GM23338 (cell line): ENCODE measurements at regions not wholly inside any gene's neighbourhood (a gene's known extent, or its start where the extent isn't known, plus 50 kb on each side); places are given as distances from the start of the nearest gene placed in this dataset.

ENCODE experiments used
- ATAC-seq: fragments of 200-7000 bp; cut with Tn5 transposase; 3 replicates; pipeline ENCODE4 v1.9.1; 2020
- DNase-seq: peaks from one replicate; pipeline ENCODE4 v3.0.0-alpha.2; 2015; ENCODE audit warnings: low spot score
- H2AFZ ChIP-seq: fragments of 200-600 bp; sonication (generic); 2 replicates; pipeline ENCODE4 v1.8.0; 2016; ENCODE audit warnings: antibody characterized with exemption, mild to moderate bottlenecking, moderate library complexity
- H3F3A ChIP-seq: fragments of 200-600 bp; sonication (generic); replicated peaks from 2 replicates; pipeline ENCODE4 v1.8.0; 2017; ENCODE audit warnings: antibody characterized with exemption, mixed run types, low read depth
- H3K27ac ChIP-seq: fragments of 200-600 bp; sonication (generic); 2 replicates; pipeline ENCODE4 v1.6.1; 2016; ENCODE audit warnings: low read depth
- H3K27me3 ChIP-seq: fragments of 200-600 bp; sonication (generic); 2 replicates; pipeline ENCODE4 v1.8.0; 2016; ENCODE audit warnings: mild to moderate bottlenecking, mixed run types, moderate library complexity; ENCODE audit not compliant: insufficient read depth
- H3K36me3 ChIP-seq: fragments of 200-600 bp; sonication (generic); 2 replicates; pipeline ENCODE4 v1.8.0; 2016; ENCODE audit warnings: mild to moderate bottlenecking; ENCODE audit not compliant: insufficient read depth
- H3K4me1 ChIP-seq: fragments of 200-600 bp; sonication (generic); 2 replicates; pipeline ENCODE4 v1.8.0; 2016; ENCODE audit warnings: mild to moderate bottlenecking, moderate library complexity; ENCODE audit not compliant: insufficient read depth
- H3K4me2 ChIP-seq: fragments of 200-600 bp; sonication (generic); 2 replicates; pipeline ENCODE4 v1.7.1; 2017; ENCODE audit warnings: mixed run types
- H3K4me3 ChIP-seq: fragments of 200-600 bp; sonication (generic); 2 replicates; pipeline ENCODE4 v1.6.1; 2016; ENCODE audit warnings: mixed run types
- H3K79me2 ChIP-seq: fragments of 200-600 bp; sonication (generic); replicated peaks from 2 replicates; pipeline ENCODE4 v1.8.0; 2017; ENCODE audit warnings: mild to moderate bottlenecking; ENCODE audit not compliant: insufficient read depth
- H3K9me2 ChIP-seq: fragments of 200-600 bp; sonication (generic); 2 replicates; pipeline ENCODE4 v1.8.0; 2017; ENCODE audit not compliant: insufficient read depth
- H4K20me1 ChIP-seq: fragments of 200-600 bp; sonication (generic); replicated peaks from 2 replicates; pipeline ENCODE4 v1.8.0; 2017; ENCODE audit warnings: mild to moderate bottlenecking; ENCODE audit not compliant: insufficient read depth
- H3K27ac Mint-ChIP-seq: 2 replicates; pipeline ENCODE4 v1.8.0; 2020; ENCODE audit warnings: inconsistent platforms, mild to moderate bottlenecking, moderate library complexity, mixed read lengths
- H3K27me3 Mint-ChIP-seq: 3 replicates; pipeline ENCODE4 v1.8.0; 2022; ENCODE audit warnings: low read depth, mild to moderate bottlenecking, moderate library complexity, mixed read lengths, inconsistent platforms; ENCODE audit not compliant: insufficient read depth, poor library complexity
- H3K36me3 Mint-ChIP-seq: 3 replicates; pipeline ENCODE4 v1.8.0; 2021; ENCODE audit warnings: low read depth, mild to moderate bottlenecking, inconsistent platforms, moderate library complexity, mixed read lengths
- H3K4me1 Mint-ChIP-seq: 3 replicates; pipeline ENCODE4 v1.8.0; 2020; ENCODE audit warnings: mild to moderate bottlenecking, inconsistent platforms, mixed read lengths
- H3K4me3 Mint-ChIP-seq: 3 replicates; pipeline ENCODE4 v1.8.0; 2021; ENCODE audit warnings: moderate library complexity, mild to moderate bottlenecking, inconsistent platforms, mixed read lengths
- H3K9me3 Mint-ChIP-seq: 3 replicates; pipeline ENCODE4 v1.8.0; 2020; ENCODE audit warnings: moderate library complexity, mild to moderate bottlenecking, inconsistent platforms, mixed read lengths
- CREB1 ChIP-seq: fragments of 250-450 bp; sonication (Bioruptor Pico); IDR thresholded peaks from 2 replicates; pipeline ENCODE4 v1.5.0; 2020; ENCODE audit warnings: low read depth, mild to moderate bottlenecking, moderate library complexity
- EZH2phosphoT487 ChIP-seq: fragments of 200-600 bp; sonication (generic); IDR thresholded peaks from one replicate; pipeline ENCODE4 v1.8.1; 2018; ENCODE audit warnings: antibody characterized with exemption; ENCODE audit not compliant: unreplicated experiment
- NANOG ChIP-seq: IDR thresholded peaks from 2 replicates; pipeline ENCODE4 v1.6.1; 2016; ENCODE audit warnings: antibody characterized with exemption, borderline replicate concordance
- STAT1 ChIP-seq: IDR thresholded peaks from one replicate; pipeline ENCODE4 v1.6.1; 2016; ENCODE audit warnings: antibody characterized with exemption; ENCODE audit not compliant: unreplicated experiment
- ZNF114 ChIP-seq: fragments of 250-450 bp; sonication (Bioruptor Pico); IDR thresholded peaks from 2 replicates; pipeline ENCODE4 v1.5.0; 2020; ENCODE audit warnings: mild to moderate bottlenecking, moderate library complexity
- TF ChIP-seq, protein P1 (sequence below): fragments of 250-450 bp; sonication (Bioruptor Pico); IDR thresholded peaks from 2 replicates; pipeline ENCODE4 v1.5.0; 2020; ENCODE audit warnings: mild to moderate bottlenecking, moderate library complexity

DNA sequence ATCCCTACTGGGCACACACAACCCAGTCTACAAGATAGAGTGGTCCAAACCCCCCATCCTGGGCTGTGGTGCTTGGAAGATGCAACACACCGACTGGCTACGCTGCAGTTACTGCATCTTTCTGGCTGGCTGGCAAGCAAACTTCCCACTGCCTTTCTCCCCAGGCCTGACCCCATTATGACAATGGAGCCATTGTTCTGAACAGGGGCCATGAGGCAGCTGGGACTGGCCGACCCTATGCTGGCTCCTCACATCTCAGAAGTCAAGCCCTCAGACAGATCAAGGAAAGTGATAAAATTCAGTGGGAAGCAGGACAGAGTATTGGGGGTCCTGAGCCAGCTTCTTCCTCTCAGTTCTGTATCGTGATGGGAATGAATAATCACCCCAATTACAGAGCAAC is 364.1 kb upstream of the ASIC2 start (continued):
- TF ChIP-seq STAT1, result no peak
- no peak for TF ChIP-seq EZH2phosphoT487
- TF ChIP-seq NANOG, result no peak
- TF ChIP-seq, protein P1, sequence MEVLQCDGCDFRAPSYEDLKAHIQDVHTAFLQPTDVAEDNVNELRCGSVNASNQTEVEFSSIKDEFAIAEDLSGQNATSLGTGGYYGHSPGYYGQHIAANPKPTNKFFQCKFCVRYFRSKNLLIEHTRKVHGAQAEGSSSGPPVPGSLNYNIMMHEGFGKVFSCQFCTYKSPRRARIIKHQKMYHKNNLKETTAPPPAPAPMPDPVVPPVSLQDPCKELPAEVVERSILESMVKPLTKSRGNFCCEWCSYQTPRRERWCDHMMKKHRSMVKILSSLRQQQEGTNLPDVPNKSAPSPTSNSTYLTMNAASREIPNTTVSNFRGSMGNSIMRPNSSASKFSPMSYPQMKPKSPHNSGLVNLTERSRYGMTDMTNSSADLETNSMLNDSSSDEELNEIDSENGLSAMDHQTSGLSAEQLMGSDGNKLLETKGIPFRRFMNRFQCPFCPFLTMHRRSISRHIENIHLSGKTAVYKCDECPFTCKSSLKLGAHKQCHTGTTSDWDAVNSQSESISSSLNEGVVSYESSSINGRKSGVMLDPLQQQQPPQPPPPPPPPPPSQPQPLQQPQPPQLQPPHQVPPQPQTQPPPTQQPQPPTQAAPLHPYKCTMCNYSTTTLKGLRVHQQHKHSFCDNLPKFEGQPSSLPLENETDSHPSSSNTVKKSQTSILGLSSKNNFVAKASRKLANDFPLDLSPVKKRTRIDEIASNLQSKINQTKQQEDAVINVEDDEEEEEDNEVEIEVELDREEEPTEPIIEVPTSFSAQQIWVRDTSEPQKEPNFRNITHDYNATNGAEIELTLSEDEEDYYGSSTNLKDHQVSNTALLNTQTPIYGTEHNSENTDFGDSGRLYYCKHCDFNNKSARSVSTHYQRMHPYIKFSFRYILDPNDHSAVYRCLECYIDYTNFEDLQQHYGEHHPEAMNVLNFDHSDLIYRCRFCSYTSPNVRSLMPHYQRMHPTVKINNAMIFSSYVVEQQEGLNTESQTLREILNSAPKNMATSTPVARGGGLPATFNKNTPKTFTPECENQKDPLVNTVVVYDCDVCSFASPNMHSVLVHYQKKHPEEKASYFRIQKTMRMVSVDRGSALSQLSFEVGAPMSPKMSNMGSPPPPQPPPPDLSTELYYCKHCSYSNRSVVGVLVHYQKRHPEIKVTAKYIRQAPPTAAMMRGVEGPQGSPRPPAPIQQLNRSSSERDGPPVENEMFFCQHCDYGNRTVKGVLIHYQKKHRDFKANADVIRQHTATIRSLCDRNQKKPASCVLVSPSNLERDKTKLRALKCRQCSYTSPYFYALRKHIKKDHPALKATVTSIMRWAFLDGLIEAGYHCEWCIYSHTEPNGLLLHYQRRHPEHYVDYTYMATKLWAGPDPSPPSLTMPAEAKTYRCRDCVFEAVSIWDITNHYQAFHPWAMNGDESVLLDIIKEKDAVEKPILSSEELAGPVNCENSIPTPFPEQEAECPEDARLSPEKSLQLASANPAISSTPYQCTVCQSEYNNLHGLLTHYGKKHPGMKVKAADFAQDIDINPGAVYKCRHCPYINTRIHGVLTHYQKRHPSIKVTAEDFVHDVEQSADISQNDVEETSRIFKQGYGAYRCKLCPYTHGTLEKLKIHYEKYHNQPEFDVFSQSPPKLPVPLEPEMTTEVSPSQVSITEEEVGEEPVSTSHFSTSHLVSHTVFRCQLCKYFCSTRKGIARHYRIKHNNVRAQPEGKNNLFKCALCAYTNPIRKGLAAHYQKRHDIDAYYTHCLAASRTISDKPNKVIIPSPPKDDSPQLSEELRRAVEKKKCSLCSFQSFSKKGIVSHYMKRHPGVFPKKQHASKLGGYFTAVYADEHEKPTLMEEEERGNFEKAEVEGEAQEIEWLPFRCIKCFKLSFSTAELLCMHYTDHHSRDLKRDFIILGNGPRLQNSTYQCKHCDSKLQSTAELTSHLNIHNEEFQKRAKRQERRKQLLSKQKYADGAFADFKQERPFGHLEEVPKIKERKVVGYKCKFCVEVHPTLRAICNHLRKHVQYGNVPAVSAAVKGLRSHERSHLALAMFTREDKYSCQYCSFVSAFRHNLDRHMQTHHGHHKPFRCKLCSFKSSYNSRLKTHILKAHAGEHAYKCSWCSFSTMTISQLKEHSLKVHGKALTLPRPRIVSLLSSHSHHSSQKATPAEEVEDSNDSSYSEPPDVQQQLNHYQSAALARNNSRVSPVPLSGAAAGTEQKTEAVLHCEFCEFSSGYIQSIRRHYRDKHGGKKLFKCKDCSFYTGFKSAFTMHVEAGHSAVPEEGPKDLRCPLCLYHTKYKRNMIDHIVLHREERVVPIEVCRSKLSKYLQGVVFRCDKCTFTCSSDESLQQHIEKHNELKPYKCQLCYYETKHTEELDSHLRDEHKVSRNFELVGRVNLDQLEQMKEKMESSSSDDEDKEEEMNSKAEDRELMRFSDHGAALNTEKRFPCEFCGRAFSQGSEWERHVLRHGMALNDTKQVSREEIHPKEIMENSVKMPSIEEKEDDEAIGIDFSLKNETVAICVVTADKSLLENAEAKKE (CRISPR knock-in tag), result no peak
- TF ChIP-seq CREB1 (CRISPR knock-in tag), result no peak

DNA sequence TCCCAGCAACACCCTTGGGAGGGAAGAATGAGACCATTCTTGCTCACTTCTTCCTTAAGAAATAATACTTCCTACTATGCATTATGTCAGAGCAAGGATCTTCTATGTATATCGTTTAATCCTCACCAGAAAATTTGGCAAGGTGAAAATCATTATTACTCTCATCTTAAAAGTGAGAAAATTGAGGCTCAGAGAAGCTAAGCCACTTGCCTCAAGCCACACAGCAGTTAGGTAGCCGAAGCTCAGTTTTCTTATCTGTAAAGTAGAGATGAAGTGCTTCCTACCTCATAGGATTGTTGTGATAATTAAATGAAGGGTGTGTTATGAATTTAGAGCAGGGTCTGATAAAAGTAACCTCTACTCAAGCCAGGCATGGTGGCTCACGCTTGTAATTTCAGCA is 368.9 kb upstream of the ASIC2 start:
- Mint-ChIP-seq H3K4me1 (no peaks in the 10 kb centered on the region), H3K27ac (no peak overlapping the region), H3K27me3 (no peaks in the 10 kb centered on the region), H3K9me3 (no peaks in the 10 kb centered on the region), H3K4me3 (no peak overlapping the region), H3K36me3 (no peaks in the 10 kb centered on the region)
- Histone ChIP-seq H3K4me3 (no peak overlapping the region), H3K4me1 (no peaks in the 10 kb centered on the region), H4K20me1 (no peaks in the 10 kb centered on the region), H3K36me3 (no peaks in the 10 kb centered on the region), H3K27ac (no peak overlapping the region), H3F3A (no peaks in the 10 kb centered on the region), H3K9me2 (no peaks in the 10 kb centered on the region), H2AFZ (no peak overlapping the region), H3K27me3 (no peaks in the 10 kb centered on the region), H3K4me2 (no peak overlapping the region), H3K79me2 (no peaks in the 10 kb centered on the region)
- TF ChIP-seq CREB1 (CRISPR knock-in tag) (no peak), ZNF114 (CRISPR knock-in tag) (no peak)
- no peak for DNase-seq
- no peak for ATAC-seq
